Activated CD4-positive, alpha-beta T cell treated with anti-CD3 and anti-CD28 coated beads, Interleukin-2, amount 10 ng/mL, durations not matched to agents 24 days and 14 days (primary cell): ENCODE measurements at regions not wholly inside any gene's neighbourhood (a gene's known extent, or its start where the extent isn't known, plus 50 kb on each side); places are given as distances from the start of the nearest gene placed in this dataset.
"Not testable (repeated sequence)": the region's sequence is repeated elsewhere in the genome, so short reads cannot be mapped to it uniquely, and the experiment has no call there.

ENCODE experiments used
- DNase-seq: peaks from one replicate; pipeline ENCODE4 v3.0.0; 2022
- H3K27ac Mint-ChIP-seq: one replicate; pipeline ENCODE4 v1.8.0; 2022; ENCODE audit warnings: mild to moderate bottlenecking, mixed read lengths
- H3K27me3 Mint-ChIP-seq: one replicate; pipeline ENCODE4 v1.8.0; 2022; ENCODE audit warnings: mixed read lengths
- H3K36me3 Mint-ChIP-seq: one replicate; pipeline ENCODE4 v1.8.0; 2022; ENCODE audit warnings: low read depth, mild to moderate bottlenecking, mixed read lengths
- H3K4me1 Mint-ChIP-seq: one replicate; pipeline ENCODE4 v1.8.0; 2021; ENCODE audit warnings: mixed read lengths
- H3K4me3 Mint-ChIP-seq: one replicate; pipeline ENCODE4 v1.8.0; 2022; ENCODE audit warnings: mild to moderate bottlenecking, moderate library complexity, mixed read lengths
- H3K9me3 Mint-ChIP-seq: one replicate; pipeline ENCODE4 v1.8.0; 2021; ENCODE audit warnings: mixed read lengths
- intact Hi-C: fragments of 100-400 bp; cut with micrococcal nuclease; formaldehyde crosslinking; loops from one replicate; pipeline ENCODE4 v1.15.1; 2023

- Mint-ChIP-seq H3K36me3 (no peaks in the 10 kb centered on the region), H3K27me3 (peaks cover 2% of the 10 kb centered on the region), H3K4me1 (no peaks in the 10 kb centered on the region), H3K4me3 (no peak overlapping the region), H3K9me3 (no peaks in the 10 kb centered on the region), H3K27ac (no peak overlapping the region)
- intact Hi-C loops, result no loop called here
- DNase-seq, result no peak
Measured at GRCh38 chr19:34051255-34051654, 121.0 kb upstream of the LSM14A start.

GRCh38 chr19:34057155-34057554 is 115.1 kb upstream of the LSM14A start:
- intact Hi-C loops, result no loop called here
- no peak overlapping the region for H3K4me3 Mint-ChIP-seq
- H3K27me3 Mint-ChIP-seq, result peaks cover 1% of the 10 kb centered on the region
- no peaks in the 10 kb centered on the region for H3K9me3 Mint-ChIP-seq
- no peak for DNase-seq
- H3K27ac Mint-ChIP-seq, result no peak overlapping the region
- H3K36me3 Mint-ChIP-seq, result no peaks in the 10 kb centered on the region
- H3K4me1 Mint-ChIP-seq, result no peaks in the 10 kb centered on the region

- intact Hi-C loops, result no loop called here
- DNase-seq, result no peak
- H3K9me3 Mint-ChIP-seq, result no peaks in the 10 kb centered on the region
- H3K27me3 Mint-ChIP-seq, result peaks cover 6% of the 10 kb centered on the region
- H3K4me3 Mint-ChIP-seq, result no peak overlapping the region
- no peaks in the 10 kb centered on the region for H3K36me3 Mint-ChIP-seq
- no peak overlapping the region for H3K27ac Mint-ChIP-seq
- H3K4me1 Mint-ChIP-seq, result no peaks in the 10 kb centered on the region
Measured at GRCh38 chr19:34066007-34066643, 106.2 kb upstream of the LSM14A start.

- no peaks in the 10 kb centered on the region for H3K9me3 Mint-ChIP-seq
- H3K4me3 Mint-ChIP-seq, result no peak overlapping the region
- H3K27me3 Mint-ChIP-seq, result peaks cover 6% of the 10 kb centered on the region
- no peak for DNase-seq
- intact Hi-C loops, result no loop called here
- H3K36me3 Mint-ChIP-seq, result no peaks in the 10 kb centered on the region
- no peaks in the 10 kb centered on the region for H3K4me1 Mint-ChIP-seq
- no peak overlapping the region for H3K27ac Mint-ChIP-seq
Measured at GRCh38 chr19:34067861-34068271, 104.4 kb upstream of the LSM14A start.

GRCh38 chr19:34075661-34076091 is 96.6 kb upstream of the LSM14A start:
- no peaks in the 10 kb centered on the region for H3K9me3 Mint-ChIP-seq
- H3K4me1 Mint-ChIP-seq, result no peaks in the 10 kb centered on the region
- no peak overlapping the region for H3K27ac Mint-ChIP-seq
- no peak overlapping the region for H3K4me3 Mint-ChIP-seq
- intact Hi-C loops, result no loop called here
- no peak for DNase-seq
- no peaks in the 10 kb centered on the region for H3K36me3 Mint-ChIP-seq
- H3K27me3 Mint-ChIP-seq, result peaks cover 7% of the 10 kb centered on the region

GRCh38 chr19:34082289-34083077 is 89.8 kb upstream of the LSM14A start:
- Mint-ChIP-seq H3K9me3 (no peaks in the 10 kb centered on the region), H3K4me3 (no peak overlapping the region), H3K4me1 (no peaks in the 10 kb centered on the region), H3K27me3 (peaks cover 7% of the 10 kb centered on the region), H3K36me3 (no peaks in the 10 kb centered on the region), H3K27ac (no peak overlapping the region)
- intact Hi-C loops, result no loop called here
- no peak for DNase-seq

GRCh38 chr19:34084396-34085145 is 87.7 kb upstream of the LSM14A start:
- DNase-seq, result no peak
- no peak overlapping the region for H3K4me3 Mint-ChIP-seq
- H3K9me3 Mint-ChIP-seq, result no peaks in the 10 kb centered on the region
- no peaks in the 10 kb centered on the region for H3K4me1 Mint-ChIP-seq
- intact Hi-C loops, result no loop called here
- H3K27ac Mint-ChIP-seq, result no peak overlapping the region
- H3K36me3 Mint-ChIP-seq, result no peaks in the 10 kb centered on the region
- H3K27me3 Mint-ChIP-seq, result peaks cover 9% of the 10 kb centered on the region

- Mint-ChIP-seq H3K9me3 (no peaks in the 10 kb centered on the region), H3K4me1 (no peaks in the 10 kb centered on the region), H3K27me3 (peaks cover 9% of the 10 kb centered on the region), H3K27ac (no peak overlapping the region), H3K4me3 (no peak overlapping the region), H3K36me3 (no peaks in the 10 kb centered on the region)
- intact Hi-C loops, result no loop called here
- no peak for DNase-seq
Measured at GRCh38 chr19:34085336-34085735, 87.0 kb upstream of the LSM14A start.

- intact Hi-C loops, result no loop called here
- Mint-ChIP-seq H3K27me3 (peaks cover 2% of the 10 kb centered on the region), H3K36me3 (no peaks in the 10 kb centered on the region), H3K4me3 (no peak overlapping the region), H3K4me1 (no peaks in the 10 kb centered on the region), H3K9me3 (no peaks in the 10 kb centered on the region), H3K27ac (no peak overlapping the region)
- DNase-seq, result no peak
Measured at GRCh38 chr19:34088292-34088691, 84.0 kb upstream of the LSM14A start.

- no peaks in the 10 kb centered on the region for H3K36me3 Mint-ChIP-seq
- no peak overlapping the region for H3K27ac Mint-ChIP-seq
- intact Hi-C loops, result no loop called here
- no peaks in the 10 kb centered on the region for H3K9me3 Mint-ChIP-seq
- DNase-seq, result no peak
- no peak overlapping the region for H3K4me3 Mint-ChIP-seq
- H3K27me3 Mint-ChIP-seq, result peaks cover 2% of the 10 kb centered on the region
- H3K4me1 Mint-ChIP-seq, result no peaks in the 10 kb centered on the region
Measured at GRCh38 chr19:34089566-34089965, 82.7 kb upstream of the LSM14A start.

- no peaks in the 10 kb centered on the region for H3K4me1 Mint-ChIP-seq
- intact Hi-C loops, result no loop called here
- no peaks in the 10 kb centered on the region for H3K9me3 Mint-ChIP-seq
- no peak for DNase-seq
- H3K4me3 Mint-ChIP-seq, result no peak overlapping the region
- H3K27me3 Mint-ChIP-seq, result peaks cover 8% of the 10 kb centered on the region
- H3K36me3 Mint-ChIP-seq, result no peaks in the 10 kb centered on the region
- no peak overlapping the region for H3K27ac Mint-ChIP-seq
Measured at GRCh38 chr19:34094960-34095359, 77.3 kb upstream of the LSM14A start.

- H3K9me3 Mint-ChIP-seq, intact Hi-C loops, H3K27ac Mint-ChIP-seq, H3K36me3 Mint-ChIP-seq, DNase-seq, H3K4me3 Mint-ChIP-seq, H3K4me1 Mint-ChIP-seq, H3K27me3 Mint-ChIP-seq: not testable (repeated sequence)
Measured at GRCh38 chr19:34095411-34095810, 76.9 kb upstream of the LSM14A start.

GRCh38 chr19:34096020-34096915 is 76.0 kb upstream of the LSM14A start:
- peaks cover 8% of the 10 kb centered on the region for H3K27me3 Mint-ChIP-seq
- DNase-seq, result peak; percentile 61
- no peaks in the 10 kb centered on the region for H3K36me3 Mint-ChIP-seq
- no peaks in the 10 kb centered on the region for H3K9me3 Mint-ChIP-seq
- H3K4me1 Mint-ChIP-seq, result no peaks in the 10 kb centered on the region
- H3K4me3 Mint-ChIP-seq, result no peak overlapping the region
- no peak overlapping the region for H3K27ac Mint-ChIP-seq
- intact Hi-C loops, result loop anchor here (2.0 kb wide), 1 partner anchor 317 kb away; no protein-coding TSS in a partner anchor
